Esophagus mucosa (tissue), 1 donor: ENCODE measurements at regions not wholly inside any gene's neighbourhood (a gene's known extent, or its start where the extent isn't known, plus 50 kb on each side); places are given as distances from the start of the nearest gene placed in this dataset.
A peak's percentile ranks its signal among the peaks of the same experiment; 100 is the strongest.

Experiments
- ATAC-seq: fragments of 200-7000 bp; cut with Tn5 transposase; one replicate; pipeline ENCODE4 v1.9.1; 2020
- donor health status: DM: yes; HTN: yes; CAD: no.

- peak; percentile 64 for ATAC-seq
Observed at GRCh38 chr2:158732573-158733429, 62.3 kb upstream of the DAPL1 start.

- no peak for ATAC-seq
Observed at GRCh38 chr2:158733430-158733755, 61.7 kb upstream of the DAPL1 start.

- peak; percentile 70 for ATAC-seq
Observed at GRCh38 chr2:158734442-158734841, 60.7 kb upstream of the DAPL1 start.

GRCh38 chr2:158735822-158736580 lies 59.1 kb upstream of the DAPL1 start:
- ATAC-seq: peak; percentile 76

GRCh38 chr2:158738363-158738762 lies 56.8 kb upstream of the DAPL1 start:
- ATAC-seq: no peak

GRCh38 chr2:158740127-158740526 lies 55.0 kb upstream of the DAPL1 start:
- no peak for ATAC-seq

GRCh38 chr2:158740621-158741020 lies 54.5 kb upstream of the DAPL1 start:
- no peak for ATAC-seq

GRCh38 chr2:158741625-158742024 lies 53.5 kb upstream of the DAPL1 start:
- ATAC-seq: no peak

- ATAC-seq: no peak
Observed at GRCh38 chr2:158742536-158742935, 52.6 kb upstream of the DAPL1 start.

- ATAC-seq: no peak
Observed at GRCh38 chr2:158743466-158743865, 51.7 kb upstream of the DAPL1 start.

GRCh38 chr2:158743879-158744278 lies 51.2 kb upstream of the DAPL1 start:
- ATAC-seq: no peak

GRCh38 chr2:158745067-158745865 lies 49.9 kb upstream of the DAPL1 start:
- ATAC-seq: peak; percentile 70
